PC-3 (cell line): ENCODE measurements at regions not wholly inside any gene's neighbourhood (a gene's known extent, or its start where the extent isn't known, plus 50 kb on each side); places are given as distances from the start of the nearest gene placed in this dataset.

Experiments
- ATAC-seq: fragments of 200-7000 bp; cut with Tn5 transposase; 2 replicates; pipeline ENCODE4 v1.9.1; 2020; ENCODE audit warnings: mild to moderate bottlenecking, moderate library complexity
- BruUV-seq: library from RNA; stranded (reverse); fragments of 400-500 nt; replicated peaks from 2 replicates; lab custom pipeline; 2021; lab: Mats Ljungman, UMichigan
- CTCF ChIA-PET: fragments of 300-600 bp; sonication (Branson Sonifier 250); formaldehyde crosslinking; loops from one replicate; lab custom pipeline; 2022; ENCODE audit warnings: antibody characterized with exemption; lab: Charles Lee
- POLR2A ChIA-PET: fragments of 300-600 bp; sonication (Branson Sonifier 250); formaldehyde crosslinking; loops from one replicate; lab custom pipeline; 2022; ENCODE audit warnings: antibody characterized with exemption; ENCODE audit not compliant: unreplicated experiment; lab: Charles Lee
- DNase-seq: peaks from one replicate; pipeline ENCODE4 v3.0.0-alpha.2; 2015
- H2AFZ ChIP-seq: fragments of 300-600 bp; sonication (generic); 2 replicates; pipeline ENCODE4 v1.6.0; 2016; ENCODE audit warnings: antibody characterized with exemption, low read length
- H3F3A ChIP-seq: fragments of 300-600 bp; sonication (generic); one replicate; pipeline ENCODE4 v1.6.0; 2017; ENCODE audit warnings: antibody characterized with exemption, low read length, control low read depth, mild to moderate bottlenecking; ENCODE audit not compliant: unreplicated experiment
- H3K27ac ChIP-seq: fragments of 300-600 bp; sonication (generic); 2 replicates; pipeline ENCODE4 v1.5.1; 2016; ENCODE audit warnings: mild to moderate bottlenecking, low read length
- H3K27me3 ChIP-seq: fragments of 300-600 bp; sonication (generic); 2 replicates; pipeline ENCODE4 v1.6.1; 2016; ENCODE audit warnings: low read length, mixed read lengths
- H3K36me3 ChIP-seq: fragments of 300-600 bp; sonication (generic); 2 replicates; pipeline ENCODE4 v1.6.1; 2016; ENCODE audit warnings: low read depth, mixed run types, low read length, mixed read lengths
- H3K4me1 ChIP-seq: fragments of 300-600 bp; sonication (generic); 2 replicates; pipeline ENCODE4 v1.5.1; 2016; ENCODE audit warnings: low read length; ENCODE audit not compliant: insufficient read depth
- H3K4me2 ChIP-seq: fragments of 300-600 bp; sonication (generic); 2 replicates; pipeline ENCODE4 v1.6.0; 2016; ENCODE audit warnings: low read length
- H3K4me3 ChIP-seq: fragments of 300-600 bp; sonication (generic); 2 replicates; pipeline ENCODE4 v1.5.1; 2016; ENCODE audit warnings: mild to moderate bottlenecking, low read length, mixed read lengths
- H3K79me2 ChIP-seq: fragments of 300-600 bp; sonication (generic); 2 replicates; pipeline ENCODE4 v1.6.1; 2017; ENCODE audit warnings: low read length, mixed read lengths
- H3K9ac ChIP-seq: fragments of 300-600 bp; sonication (generic); 2 replicates; pipeline ENCODE4 v1.6.0; 2016; ENCODE audit warnings: mild to moderate bottlenecking, low read length
- H3K9me2 ChIP-seq: fragments of 300-600 bp; sonication (generic); replicated peaks from 2 replicates; pipeline ENCODE4 v1.6.1; 2016; ENCODE audit warnings: mixed run types, low read length, mixed read lengths
- H3K9me3 ChIP-seq: fragments of 300-600 bp; sonication (generic); 2 replicates; pipeline ENCODE4 v1.6.1; 2016; ENCODE audit warnings: low read length, mixed read lengths
- H4K20me1 ChIP-seq: fragments of 300-600 bp; sonication (generic); 2 replicates; pipeline ENCODE4 v1.6.1; 2016; ENCODE audit warnings: low read length, mixed read lengths
- CTCF ChIP-seq: fragments of 300-600 bp; sonication (generic); conservative IDR thresholded peaks from 2 replicates; pipeline ENCODE4 v1.5.1; 2017; ENCODE audit warnings: antibody characterized with exemption, low read depth, mild to moderate bottlenecking, low read length
- EZH2 ChIP-seq: fragments of 300-600 bp; sonication (generic); IDR thresholded peaks from one replicate; pipeline ENCODE4 v1.6.1; 2017; ENCODE audit warnings: antibody characterized with exemption, mild to moderate bottlenecking, low read length; ENCODE audit not compliant: unreplicated experiment
- EZH2phosphoT487 ChIP-seq: fragments of 300-600 bp; sonication (generic); IDR thresholded peaks from 2 replicates; pipeline ENCODE4 v1.6.1; 2018; ENCODE audit warnings: mild to moderate bottlenecking, antibody characterized with exemption, low read length, borderline replicate concordance
- intact Hi-C: fragments of 100-400 bp; cut with micrococcal nuclease; formaldehyde crosslinking; loops from 2 replicates; pipeline ENCODE4 v1.9.0; 2023

GRCh38 chr5:4662756-4663155 lies 477.4 kb upstream of the ADAMTS16 start:
- ChIA-PET CTCF (no interaction called here), POLR2A (no interaction called here)
- Histone ChIP-seq H3K27me3 (no peaks in the 10 kb centered on the region), H3K9me3 (peaks cover 6% of the 10 kb centered on the region; the same call in 1 of the 2 replicates), H3K9ac (no peak overlapping the region), H3K4me2 (no peak overlapping the region), H3K4me3 (no peak overlapping the region), H3K79me2 (no peaks in the 10 kb centered on the region), H3K27ac (no peak overlapping the region), H3K4me1 (no peaks in the 10 kb centered on the region), H4K20me1 (no peaks in the 10 kb centered on the region), H2AFZ (no peak overlapping the region), H3K36me3 (no peaks in the 10 kb centered on the region), H3F3A (no peaks in the 10 kb centered on the region), H3K9me2 (no peaks in the 10 kb centered on the region)
- TF ChIP-seq EZH2 (no peak), CTCF (no peak), EZH2phosphoT487 (no peak)
- BruUV-seq = no TSS peak
- ATAC-seq (no peak), DNase-seq (no peak)
- intact Hi-C loops = no loop called here

- no peaks in the 10 kb centered on the region for H4K20me1 ChIP-seq
- ChIA-PET POLR2A (no interaction called here), CTCF (no interaction called here)
- no peak overlapping the region for H3K9ac ChIP-seq
- H3K79me2 ChIP-seq = no peaks in the 10 kb centered on the region
- ATAC-seq (no peak), DNase-seq (no peak)
- H3F3A ChIP-seq = no peaks in the 10 kb centered on the region
- H3K4me1 ChIP-seq = no peaks in the 10 kb centered on the region
- no peaks in the 10 kb centered on the region; the same call in 1 of the 2 replicates for H3K9me3 ChIP-seq
- no peak overlapping the region for H3K27ac ChIP-seq
- no peaks in the 10 kb centered on the region for H3K27me3 ChIP-seq
- H3K4me3 ChIP-seq = no peak overlapping the region
- no peak for TF ChIP-seq EZH2phosphoT487
- TF ChIP-seq EZH2 = no peak
- no peak for TF ChIP-seq CTCF
- H3K36me3 ChIP-seq = no peaks in the 10 kb centered on the region
- H3K9me2 ChIP-seq = no peaks in the 10 kb centered on the region
- H3K4me2 ChIP-seq = no peak overlapping the region
- no TSS peak for BruUV-seq
- intact Hi-C loops = no loop called here
- no peak overlapping the region for H2AFZ ChIP-seq
Observed at GRCh38 chr5:4665911-4666310, 474.2 kb upstream of the ADAMTS16 start.

GRCh38 chr5:4674166-4674565 lies 466.0 kb upstream of the ADAMTS16 start:
- Histone ChIP-seq H3K9ac (no peak overlapping the region), H4K20me1 (no peaks in the 10 kb centered on the region), H3K27ac (no peak overlapping the region), H3K27me3 (no peaks in the 10 kb centered on the region), H3K36me3 (no peaks in the 10 kb centered on the region), H3K9me3 (no peaks in the 10 kb centered on the region), H3K4me3 (no peak overlapping the region), H3K9me2 (no peaks in the 10 kb centered on the region), H2AFZ (no peak overlapping the region), H3K4me1 (no peaks in the 10 kb centered on the region), H3F3A (no peaks in the 10 kb centered on the region), H3K79me2 (no peaks in the 10 kb centered on the region), H3K4me2 (no peak overlapping the region)
- ChIA-PET POLR2A (no interaction called here), CTCF (no interaction called here)
- intact Hi-C loops = no loop called here
- DNase-seq (no peak), ATAC-seq (no peak)
- BruUV-seq = no TSS peak
- TF ChIP-seq EZH2 (no peak), EZH2phosphoT487 (no peak), CTCF (no peak)
